Right atrium auricular region (tissue), 2 donors: ENCODE measurements at regions not wholly inside any gene's neighbourhood (a gene's known extent, or its start where the extent isn't known, plus 50 kb on each side); places are given as distances from the start of the nearest gene placed in this dataset.

Experiments used
- DNase-seq: peaks from one replicate; pipeline ENCODE4 v3.0.0-alpha.2; 2019; ENCODE audit warnings: low spot score
- H3K27ac ChIP-seq, 2 donors: fragments of 200-600 bp; sonication (generic); 1 replicate in 1 of 2; 2 replicates in 1 of 2; pipeline ENCODE4 v1.5.1; 2016 to 2019
- H3K27me3 ChIP-seq, 2 donors: fragments of 200-600 bp; sonication (generic); one replicate each; pipeline versions ENCODE4 v1.5.1 to v1.6.0; 2017 to 2019
- H3K36me3 ChIP-seq: fragments of 200-600 bp; sonication (generic); one replicate; pipeline ENCODE4 v1.5.1; 2016
- H3K4me1 ChIP-seq, 2 donors: fragments of 200-600 bp; sonication (generic); one replicate each; pipeline versions ENCODE4 v1.5.1 to v1.6.0; 2017 to 2019
- H3K4me3 ChIP-seq, 2 donors: fragments of 200-600 bp; sonication (generic); 1 replicate in 1 of 2; 2 replicates in 1 of 2; pipeline ENCODE4 v1.5.1; 2017 to 2019; ENCODE audit warnings: mild to moderate bottlenecking in 1 of 2, moderate library complexity in 1 of 2
- H3K9me3 ChIP-seq, 2 donors: fragments of 200-600 bp; sonication (generic); one replicate each; pipeline ENCODE4 v1.5.1; 2019
- TF ChIP-seq, protein P1 (sequence below), 2 donors: fragments of 200-600 bp; sonication (generic); IDR thresholded peaks; one replicate each; pipeline ENCODE4 v1.5.1; 2019; ENCODE audit warnings: antibody characterized with exemption in 2 of 2

DNA sequence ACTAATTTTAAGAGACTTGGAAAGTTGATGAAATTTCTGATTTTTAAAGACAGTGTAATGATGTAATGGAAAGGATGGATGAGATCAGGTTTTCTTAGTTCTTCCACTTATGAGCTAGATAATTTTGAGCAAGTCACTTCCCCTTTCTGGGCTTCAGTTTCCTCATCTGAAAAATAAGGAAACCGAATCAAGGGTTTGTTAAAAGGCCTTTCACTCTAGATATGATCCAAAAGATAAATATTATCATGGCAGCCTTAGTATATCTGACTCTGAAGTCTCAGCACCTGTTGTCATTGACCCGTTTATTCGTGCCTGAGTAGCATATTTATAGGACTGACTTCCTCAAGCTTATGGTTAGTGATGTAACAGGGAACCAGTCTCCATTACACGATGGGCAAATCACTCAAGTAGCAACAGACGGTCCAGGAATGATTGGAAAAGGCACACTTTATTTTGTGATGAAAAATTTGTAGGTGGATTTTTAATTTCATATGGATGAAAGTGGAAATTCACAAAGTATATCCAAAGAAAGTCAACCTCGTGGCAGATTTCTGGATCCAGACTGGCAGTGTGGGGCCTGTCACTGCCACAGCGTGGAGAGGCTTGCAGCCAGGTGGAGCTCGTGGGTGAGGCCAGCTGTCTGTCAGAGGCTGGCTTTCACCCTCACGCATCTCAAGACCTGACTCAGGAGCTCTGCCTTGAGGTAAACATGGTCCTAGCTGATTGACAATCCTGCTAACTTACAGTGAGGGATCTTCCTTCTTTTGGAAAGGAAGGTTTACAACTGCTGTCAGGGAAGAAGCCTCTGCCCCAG is 137.9 kb upstream of the CXCR4 start:
- Histone ChIP-seq H3K4me3 (no peak overlapping the region), H3K27ac (no peak overlapping the region), H3K9me3 (no peaks in the 10 kb centered on the region), H3K36me3 (no peaks in the 10 kb centered on the region), H3K4me1 (no peaks in the 10 kb centered on the region), H3K27me3 (no peaks in the 10 kb centered on the region)
- TF ChIP-seq, protein P1, sequence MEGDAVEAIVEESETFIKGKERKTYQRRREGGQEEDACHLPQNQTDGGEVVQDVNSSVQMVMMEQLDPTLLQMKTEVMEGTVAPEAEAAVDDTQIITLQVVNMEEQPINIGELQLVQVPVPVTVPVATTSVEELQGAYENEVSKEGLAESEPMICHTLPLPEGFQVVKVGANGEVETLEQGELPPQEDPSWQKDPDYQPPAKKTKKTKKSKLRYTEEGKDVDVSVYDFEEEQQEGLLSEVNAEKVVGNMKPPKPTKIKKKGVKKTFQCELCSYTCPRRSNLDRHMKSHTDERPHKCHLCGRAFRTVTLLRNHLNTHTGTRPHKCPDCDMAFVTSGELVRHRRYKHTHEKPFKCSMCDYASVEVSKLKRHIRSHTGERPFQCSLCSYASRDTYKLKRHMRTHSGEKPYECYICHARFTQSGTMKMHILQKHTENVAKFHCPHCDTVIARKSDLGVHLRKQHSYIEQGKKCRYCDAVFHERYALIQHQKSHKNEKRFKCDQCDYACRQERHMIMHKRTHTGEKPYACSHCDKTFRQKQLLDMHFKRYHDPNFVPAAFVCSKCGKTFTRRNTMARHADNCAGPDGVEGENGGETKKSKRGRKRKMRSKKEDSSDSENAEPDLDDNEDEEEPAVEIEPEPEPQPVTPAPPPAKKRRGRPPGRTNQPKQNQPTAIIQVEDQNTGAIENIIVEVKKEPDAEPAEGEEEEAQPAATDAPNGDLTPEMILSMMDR (IDR thresholded peaks at IDR 0.05): no peak
- no peak for DNase-seq

DNA sequence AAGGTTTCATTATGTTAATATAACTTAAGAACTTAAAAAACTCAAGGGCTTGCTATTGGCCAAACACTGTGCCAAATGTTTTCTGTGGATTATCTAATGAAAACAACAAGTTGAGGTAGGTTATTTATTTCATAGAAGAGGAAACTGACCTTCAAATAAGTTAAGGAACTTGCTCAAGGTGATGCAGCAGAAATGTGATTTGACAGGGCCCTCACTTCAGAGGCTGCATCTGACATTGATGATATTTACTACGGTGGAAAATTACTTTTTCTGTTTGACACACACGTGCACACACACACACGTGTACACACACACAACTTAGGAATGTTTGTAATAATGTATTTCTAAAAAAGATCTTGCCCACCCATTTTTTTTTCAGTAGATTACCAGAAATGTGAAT is 137.2 kb upstream of the CXCR4 start:
- no peak for DNase-seq
- Histone ChIP-seq H3K4me1 (no peaks in the 10 kb centered on the region), H3K36me3 (no peaks in the 10 kb centered on the region), H3K27ac (no peak overlapping the region), H3K9me3 (no peaks in the 10 kb centered on the region), H3K27me3 (no peaks in the 10 kb centered on the region), H3K4me3 (no peak overlapping the region)
- TF ChIP-seq, protein P1 (IDR thresholded peaks at IDR 0.05): no peak

DNA sequence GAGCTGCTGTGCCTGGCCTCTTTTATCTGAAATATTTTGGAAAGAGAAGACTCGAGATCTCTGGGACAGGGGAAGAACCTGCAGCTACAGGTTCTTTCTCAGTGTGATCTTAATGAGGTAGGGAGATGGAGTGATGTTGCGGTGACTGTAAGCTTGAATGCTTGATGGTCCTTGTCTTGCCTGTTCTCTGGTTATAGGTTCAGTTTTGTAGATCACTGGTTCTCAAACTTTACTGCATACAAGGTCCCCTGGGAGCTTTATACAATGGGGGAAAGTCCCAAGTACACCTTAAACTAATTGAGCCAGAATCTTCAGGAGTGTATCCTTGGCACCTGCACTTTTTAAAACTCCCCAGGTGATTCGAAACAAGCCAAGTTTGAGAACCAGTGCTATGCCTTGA is 136.7 kb upstream of the CXCR4 start:
- H3K9me3 ChIP-seq: no peaks in the 10 kb centered on the region
- no peak overlapping the region for H3K4me3 ChIP-seq
- DNase-seq: no peak
- TF ChIP-seq, protein P1 (IDR thresholded peaks at IDR 0.05): no peak
- H3K36me3 ChIP-seq: no peaks in the 10 kb centered on the region
- no peak overlapping the region for H3K27ac ChIP-seq
- H3K27me3 ChIP-seq: no peaks in the 10 kb centered on the region
- H3K4me1 ChIP-seq: no peaks in the 10 kb centered on the region

DNA sequence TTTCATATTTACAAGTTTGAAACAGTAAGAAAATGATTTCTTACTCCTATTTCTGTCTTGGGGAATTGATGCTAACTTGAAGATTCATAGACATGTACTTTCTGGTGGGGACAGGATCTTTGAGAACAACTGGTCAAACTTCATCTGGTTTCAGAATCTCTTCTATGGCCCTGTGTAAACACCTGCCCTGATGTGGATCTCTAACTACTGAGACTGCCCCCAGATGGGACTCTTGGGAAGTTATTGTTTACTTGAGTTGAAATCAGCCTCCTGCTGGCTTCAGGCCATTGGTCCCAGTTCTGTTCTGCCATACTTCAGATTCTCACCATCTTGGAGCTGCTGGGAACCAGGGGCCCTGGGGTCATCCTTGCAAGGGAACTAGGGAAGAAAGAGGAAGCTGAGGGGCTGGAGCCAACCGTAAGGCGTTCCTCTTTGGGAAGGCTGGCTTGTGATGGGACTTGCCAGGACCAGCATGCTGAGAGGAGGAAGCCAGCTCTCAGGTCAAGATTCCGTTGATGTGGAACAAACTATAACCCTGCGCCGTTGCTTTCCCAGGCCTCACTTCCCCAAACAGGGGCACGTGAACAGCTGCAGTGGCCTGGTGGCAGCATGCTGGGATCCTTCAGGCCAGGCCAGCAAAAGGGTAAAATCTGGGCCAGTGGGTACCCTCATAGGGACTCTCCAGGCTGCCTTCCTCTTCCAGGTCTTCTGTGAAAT is 135.5 kb upstream of the CXCR4 start:
- Histone ChIP-seq H3K4me1 (no peaks in the 10 kb centered on the region), H3K36me3 (no peaks in the 10 kb centered on the region), H3K4me3 (no peak overlapping the region), H3K27ac (no peak overlapping the region), H3K27me3 (no peaks in the 10 kb centered on the region), H3K9me3 (no peaks in the 10 kb centered on the region)
- no peak for DNase-seq
- TF ChIP-seq, protein P1 (IDR thresholded peaks at IDR 0.05): no peak

DNA sequence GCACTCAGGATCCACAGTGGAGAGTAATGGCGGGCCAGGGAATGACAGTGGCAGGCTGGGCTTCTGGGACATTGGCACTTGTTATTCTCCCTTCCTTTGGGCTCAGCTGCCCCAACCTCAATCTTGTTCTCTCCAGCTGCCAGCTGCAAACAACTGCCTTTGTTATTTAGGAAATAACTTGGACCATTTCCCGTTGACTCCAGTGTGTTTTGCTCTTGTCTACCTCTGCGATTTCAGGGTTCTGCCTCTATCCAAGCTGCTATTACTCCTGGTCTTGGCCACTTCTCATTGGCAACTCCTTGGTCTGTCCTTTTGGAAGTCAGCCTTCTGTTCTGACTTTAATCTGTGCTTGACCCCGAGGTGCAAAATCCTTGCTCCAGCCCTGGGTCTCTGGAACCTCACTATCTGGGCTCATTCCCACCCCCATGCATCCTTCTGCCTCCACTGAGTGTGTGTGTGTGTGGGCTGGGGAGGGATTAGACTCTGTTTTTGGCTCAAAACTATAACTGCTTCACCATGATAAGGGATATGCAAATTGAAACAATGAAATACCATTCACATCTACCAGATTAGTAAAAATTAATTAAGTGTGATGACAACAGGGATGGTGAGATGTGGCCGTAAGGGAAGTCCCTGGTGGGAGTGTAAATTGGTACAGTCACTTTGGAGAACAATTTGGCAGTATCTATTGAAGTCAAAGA is 134.1 kb upstream of the CXCR4 start:
- H3K36me3 ChIP-seq: no peaks in the 10 kb centered on the region
- no peak overlapping the region for H3K27ac ChIP-seq
- H3K9me3 ChIP-seq: no peaks in the 10 kb centered on the region
- H3K4me3 ChIP-seq: no peak overlapping the region
- no peaks in the 10 kb centered on the region for H3K27me3 ChIP-seq
- H3K4me1 ChIP-seq: peaks cover 0 to 11% of the 10 kb centered on the region in 2 donors
- TF ChIP-seq, protein P1 (IDR thresholded peaks at IDR 0.05): no peak
- DNase-seq: no peak
